HepG2 (cell line): ENCODE measurements at regions not wholly inside any gene's neighbourhood (a gene's known extent, or its start where the extent isn't known, plus 50 kb on each side); places are given as distances from the start of the nearest gene placed in this dataset.

ENCODE experiments used
- AFF4 ChIP-seq: sonication (generic); formaldehyde crosslinking; IDR thresholded peaks from 2 replicates; pipeline ENCODE4 v1.4.0; 2020; ENCODE audit warnings: missing genetic modification reagents
- CTCF ChIP-seq: sonication (generic); formaldehyde crosslinking; IDR thresholded peaks from 2 replicates; pipeline ENCODE4 v1.5.0; 2020; ENCODE audit warnings: mild to moderate bottlenecking, missing genetic modification reagents, moderate library complexity
- MAX ChIP-seq: IDR thresholded peaks from 2 replicates; pipeline ENCODE4 v1.6.1; 2012; ENCODE audit warnings: inconsistent platforms
- MBNL3 ChIP-seq: fragments of 250-450 bp; sonication (Bioruptor Pico); conservative IDR thresholded peaks from 2 replicates; pipeline ENCODE4 v1.8.0; 2022; ENCODE audit warnings: mild to moderate bottlenecking, inconsistent platforms
- PCBP1 ChIP-seq: fragments of 200-400 bp; formaldehyde crosslinking; IDR thresholded peaks from 2 replicates; pipeline ENCODE4 v1.6.1; 2017; ENCODE audit warnings: mild to moderate bottlenecking, low read depth, low read length, borderline replicate concordance
- POLR2AphosphoS5 ChIP-seq: IDR thresholded peaks from 2 replicates; pipeline ENCODE4 v1.6.1; 2012; ENCODE audit warnings: low read depth, low read length
- SETDB1 ChIP-seq: sonication (generic); formaldehyde crosslinking; IDR thresholded peaks from 2 replicates; pipeline ENCODE4 v1.5.1; 2020; ENCODE audit warnings: missing genetic modification reagents, mild to moderate bottlenecking, borderline replicate concordance
- SP4 ChIP-seq: sonication (generic); formaldehyde crosslinking; IDR thresholded peaks from 2 replicates; pipeline ENCODE4 v1.8.1; 2023; ENCODE audit warnings: mild to moderate bottlenecking, missing genetic modification reagents
- TGIF2 ChIP-seq: IDR thresholded peaks from 2 replicates; pipeline ENCODE4 v1.6.1; 2016; ENCODE audit warnings: control low read depth, missing compliant biosample characterization
- ZNF263 ChIP-seq: sonication (generic); formaldehyde crosslinking; IDR thresholded peaks from 2 replicates; pipeline ENCODE4 v1.4.0; 2020; ENCODE audit warnings: missing genetic modification reagents
- TF ChIP-seq, protein P1 (sequence below): IDR thresholded peaks from 2 replicates; pipeline ENCODE4 v1.6.1; 2016; ENCODE audit warnings: control low read depth
- TF ChIP-seq, protein P2 (sequence below): sonication (generic); formaldehyde crosslinking; IDR thresholded peaks from 2 replicates; pipeline ENCODE4 v1.8.0; 2022; ENCODE audit warnings: mild to moderate bottlenecking, missing genetic modification reagents; ENCODE audit not compliant: insufficient replicate concordance
- TF ChIP-seq, protein P3 (sequence below): IDR thresholded peaks from 2 replicates; pipeline ENCODE4 v1.6.1; 2016

DNA sequence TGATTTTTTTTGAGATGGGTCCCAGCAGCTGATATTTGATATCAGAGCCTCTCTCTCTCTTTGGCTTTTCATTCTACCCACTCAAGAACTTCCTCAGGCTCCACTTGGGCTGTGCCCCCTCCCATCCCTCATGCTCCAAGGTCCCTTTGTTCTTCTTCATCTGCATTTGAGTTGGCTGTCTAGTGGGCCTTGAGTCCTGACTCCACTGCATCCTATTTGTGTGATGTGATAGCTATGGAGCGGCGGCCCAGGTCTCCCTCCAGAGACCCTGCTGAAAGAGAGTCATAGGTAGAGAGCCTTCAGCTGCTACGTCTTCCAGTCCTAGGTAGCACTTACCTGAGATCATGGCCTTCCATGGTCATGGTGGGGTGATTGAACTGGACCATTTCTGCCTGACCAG, 123.1 kb upstream of the VRK1 start:
- TF ChIP-seq SETDB1 (CRISPR knock-in tag): no peak
- no peak for TF ChIP-seq POLR2AphosphoS5
- no peak for TF ChIP-seq PCBP1
- no peak for TF ChIP-seq AFF4 (CRISPR knock-in tag)
- no peak for TF ChIP-seq SP4 (CRISPR knock-in tag)
- TF ChIP-seq MBNL3: no peak
- no peak for TF ChIP-seq MAX
- TF ChIP-seq, protein P1, sequence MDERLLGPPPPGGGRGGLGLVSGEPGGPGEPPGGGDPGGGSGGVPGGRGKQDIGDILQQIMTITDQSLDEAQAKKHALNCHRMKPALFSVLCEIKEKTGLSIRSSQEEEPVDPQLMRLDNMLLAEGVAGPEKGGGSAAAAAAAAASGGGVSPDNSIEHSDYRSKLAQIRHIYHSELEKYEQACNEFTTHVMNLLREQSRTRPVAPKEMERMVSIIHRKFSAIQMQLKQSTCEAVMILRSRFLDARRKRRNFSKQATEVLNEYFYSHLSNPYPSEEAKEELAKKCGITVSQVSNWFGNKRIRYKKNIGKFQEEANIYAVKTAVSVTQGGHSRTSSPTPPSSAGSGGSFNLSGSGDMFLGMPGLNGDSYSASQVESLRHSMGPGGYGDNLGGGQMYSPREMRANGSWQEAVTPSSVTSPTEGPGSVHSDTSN (CRISPR knock-in tag): no peak
- no peak for TF ChIP-seq ZNF263 (CRISPR knock-in tag)
- TF ChIP-seq CTCF: no peak
- TF ChIP-seq TGIF2 (CRISPR knock-in tag): no peak
- TF ChIP-seq, protein P2, sequence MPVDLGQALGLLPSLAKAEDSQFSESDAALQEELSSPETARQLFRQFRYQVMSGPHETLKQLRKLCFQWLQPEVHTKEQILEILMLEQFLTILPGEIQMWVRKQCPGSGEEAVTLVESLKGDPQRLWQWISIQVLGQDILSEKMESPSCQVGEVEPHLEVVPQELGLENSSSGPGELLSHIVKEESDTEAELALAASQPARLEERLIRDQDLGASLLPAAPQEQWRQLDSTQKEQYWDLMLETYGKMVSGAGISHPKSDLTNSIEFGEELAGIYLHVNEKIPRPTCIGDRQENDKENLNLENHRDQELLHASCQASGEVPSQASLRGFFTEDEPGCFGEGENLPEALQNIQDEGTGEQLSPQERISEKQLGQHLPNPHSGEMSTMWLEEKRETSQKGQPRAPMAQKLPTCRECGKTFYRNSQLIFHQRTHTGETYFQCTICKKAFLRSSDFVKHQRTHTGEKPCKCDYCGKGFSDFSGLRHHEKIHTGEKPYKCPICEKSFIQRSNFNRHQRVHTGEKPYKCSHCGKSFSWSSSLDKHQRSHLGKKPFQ (CRISPR knock-in tag): no peak
- TF ChIP-seq, protein P3, sequence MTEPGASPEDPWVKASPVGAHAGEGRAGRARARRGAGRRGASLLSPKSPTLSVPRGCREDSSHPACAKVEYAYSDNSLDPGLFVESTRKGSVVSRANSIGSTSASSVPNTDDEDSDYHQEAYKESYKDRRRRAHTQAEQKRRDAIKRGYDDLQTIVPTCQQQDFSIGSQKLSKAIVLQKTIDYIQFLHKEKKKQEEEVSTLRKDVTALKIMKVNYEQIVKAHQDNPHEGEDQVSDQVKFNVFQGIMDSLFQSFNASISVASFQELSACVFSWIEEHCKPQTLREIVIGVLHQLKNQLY (CRISPR knock-in tag): no peak
